ENCODE measurements at regions not wholly inside any gene's neighbourhood (a gene's known extent, or its start where the extent isn't known, plus 50 kb on each side); places are given as distances from the start of the nearest gene placed in this dataset.

GRCh38 chr4:148944839-148945219 lies 502.6 kb upstream of the NR3C2 start:
- H3K4me3 ChIP-seq (ENCODE audit: low read depth, low read length) = no peak overlapping the region
- no peak for DNase-seq (ENCODE audit: low read depth)
- no peak for TF ChIP-seq CTCF (IDR thresholded peaks at IDR 0.05; ENCODE audit: insufficient read depth, low read depth, low read length)

- no peak overlapping the region for H3K4me3 ChIP-seq (ENCODE audit: low read depth, low read length)
- DNase-seq (ENCODE audit: low read depth) = no peak
- TF ChIP-seq CTCF (IDR thresholded peaks at IDR 0.05; ENCODE audit: insufficient read depth, low read depth, low read length) = no peak
Observed at GRCh38 chr4:148944136-148944838, 502.1 kb upstream of the NR3C2 start.

GRCh38 chr4:148934926-148935578 lies 492.8 kb upstream of the NR3C2 start:
- H3K4me3 ChIP-seq (ENCODE audit: low read depth, low read length) = no peak overlapping the region
- no peak for DNase-seq (ENCODE audit: low read depth)
- TF ChIP-seq CTCF (IDR thresholded peaks at IDR 0.05; ENCODE audit: insufficient read depth, low read depth, low read length) = no peak

- peak; percentile 0 for DNase-seq (ENCODE audit: low read depth)
- no peak overlapping the region for H3K4me3 ChIP-seq (ENCODE audit: low read depth, low read length)
- TF ChIP-seq CTCF (IDR thresholded peaks at IDR 0.05; ENCODE audit: insufficient read depth, low read depth, low read length) = no peak
Observed at GRCh38 chr4:148926276-148927260, 484.4 kb upstream of the NR3C2 start.

- no peak overlapping the region for H3K4me3 ChIP-seq (ENCODE audit: low read depth, low read length)
- TF ChIP-seq CTCF (IDR thresholded peaks at IDR 0.05; ENCODE audit: insufficient read depth, low read depth, low read length) = no peak
- no peak for DNase-seq (ENCODE audit: low read depth)
Observed at GRCh38 chr4:148923881-148924280, 481.7 kb upstream of the NR3C2 start.

- DNase-seq (ENCODE audit: low read depth) = no peak
- no peak overlapping the region for H3K4me3 ChIP-seq (ENCODE audit: low read depth, low read length)
- TF ChIP-seq CTCF (IDR thresholded peaks at IDR 0.05; ENCODE audit: insufficient read depth, low read depth, low read length) = no peak
Observed at GRCh38 chr4:148922497-148922896, 480.3 kb upstream of the NR3C2 start.
